SJSA1 (cell line): ENCODE measurements at regions not wholly inside any gene's neighbourhood (a gene's known extent, or its start where the extent isn't known, plus 50 kb on each side); places are given as distances from the start of the nearest gene placed in this dataset.
"Not testable (repeated sequence)": the region's sequence is repeated elsewhere in the genome, so short reads cannot be mapped to it uniquely, and the experiment has no call there.

Source experiments
- DNase-seq, 2 experiments: peaks; one replicate each; pipeline ENCODE4 v3.0.0-alpha.2; 2015 to 2020; ENCODE audit warnings: low spot score in 2 of 2, low read depth in 1 of 2
- H3K27ac ChIP-seq: fragments of 250-450 bp; sonication (Bioruptor Pico); 2 replicates; pipeline ENCODE4 v1.5.1; 2020; ENCODE audit warnings: mild to moderate bottlenecking, moderate library complexity
- H3K27me3 ChIP-seq: fragments of 250-450 bp; sonication (Bioruptor Pico); replicated peaks from 2 replicates; pipeline ENCODE4 v1.5.1; 2020; ENCODE audit warnings: mild to moderate bottlenecking, moderate library complexity
- H3K36me3 ChIP-seq: fragments of 250-450 bp; sonication (Bioruptor Pico); 2 replicates; pipeline ENCODE4 v1.5.1; 2020; ENCODE audit warnings: mild to moderate bottlenecking
- H3K4me1 ChIP-seq: fragments of 250-450 bp; sonication (Bioruptor Pico); replicated peaks from 2 replicates; pipeline ENCODE4 v1.6.1; 2021; ENCODE audit warnings: mild to moderate bottlenecking
- H3K4me3 ChIP-seq: fragments of 250-450 bp; sonication (Bioruptor Pico); 2 replicates; pipeline ENCODE4 v1.5.1; 2020; ENCODE audit warnings: mild to moderate bottlenecking
- H3K9me3 ChIP-seq: fragments of 250-450 bp; sonication (Bioruptor Pico); replicated peaks from 2 replicates; pipeline ENCODE4 v1.5.1; 2020; ENCODE audit warnings: mild to moderate bottlenecking

GRCh38 chr4:171542640-171543039 is 270.6 kb upstream of the GALNTL6 start:
- Histone ChIP-seq H3K27me3 (no peaks in the 10 kb centered on the region), H3K36me3 (no peaks in the 10 kb centered on the region), H3K27ac (no peak overlapping the region)

GRCh38 chr4:171538601-171539100 is 274.6 kb upstream of the GALNTL6 start:
- Histone ChIP-seq H3K9me3 (no peaks in the 10 kb centered on the region), H3K4me3 (no peak overlapping the region), H3K36me3 (no peaks in the 10 kb centered on the region), H3K4me1 (no peaks in the 10 kb centered on the region), H3K27ac (no peak overlapping the region), H3K27me3 (no peaks in the 10 kb centered on the region)
- no peak for DNase-seq

More at GRCh38 chr4:171542640-171543039, 270.6 kb upstream of the GALNTL6 start:
- Histone ChIP-seq H3K4me3 (no peak overlapping the region), H3K4me1 (no peaks in the 10 kb centered on the region), H3K9me3 (no peaks in the 10 kb centered on the region)
- no peak for DNase-seq

GRCh38 chr4:171534391-171534790 is 278.8 kb upstream of the GALNTL6 start:
- Histone ChIP-seq H3K4me3 (no peak overlapping the region), H3K4me1 (no peaks in the 10 kb centered on the region), H3K27ac (no peak overlapping the region), H3K36me3 (no peaks in the 10 kb centered on the region), H3K27me3 (no peaks in the 10 kb centered on the region), H3K9me3 (no peaks in the 10 kb centered on the region)
- no peak for DNase-seq

GRCh38 chr4:171532968-171533367 is 280.2 kb upstream of the GALNTL6 start:
- Histone ChIP-seq H3K27me3 (no peaks in the 10 kb centered on the region), H3K4me1 (no peaks in the 10 kb centered on the region), H3K27ac (no peak overlapping the region), H3K4me3 (no peak overlapping the region), H3K36me3 (no peaks in the 10 kb centered on the region), H3K9me3 (no peaks in the 10 kb centered on the region)
- no peak for DNase-seq

GRCh38 chr4:171524903-171525302 is 288.3 kb upstream of the GALNTL6 start:
- no peak for DNase-seq
- Histone ChIP-seq H3K27me3 (no peaks in the 10 kb centered on the region), H3K4me3 (no peak overlapping the region), H3K4me1 (no peaks in the 10 kb centered on the region), H3K9me3 (no peaks in the 10 kb centered on the region), H3K36me3 (no peaks in the 10 kb centered on the region), H3K27ac (no peak overlapping the region)

GRCh38 chr4:171521726-171522125 is 291.5 kb upstream of the GALNTL6 start:
- Histone ChIP-seq H3K4me1 (no peaks in the 10 kb centered on the region), H3K27ac (no peak overlapping the region), H3K36me3 (no peaks in the 10 kb centered on the region), H3K9me3 (no peaks in the 10 kb centered on the region), H3K27me3 (no peaks in the 10 kb centered on the region), H3K4me3 (no peak overlapping the region)
- DNase-seq, result no peak

GRCh38 chr4:171519457-171519856 is 293.7 kb upstream of the GALNTL6 start:
- Histone ChIP-seq H3K27me3 (no peaks in the 10 kb centered on the region), H3K4me3 (no peak overlapping the region), H3K36me3 (no peaks in the 10 kb centered on the region), H3K9me3 (no peaks in the 10 kb centered on the region), H3K27ac (no peak overlapping the region), H3K4me1 (no peaks in the 10 kb centered on the region)
- DNase-seq, result no peak

- Histone ChIP-seq H3K27me3 (no peaks in the 10 kb centered on the region), H3K9me3 (no peaks in the 10 kb centered on the region), H3K36me3 (no peaks in the 10 kb centered on the region), H3K4me1 (no peaks in the 10 kb centered on the region), H3K27ac (no peak overlapping the region), H3K4me3 (no peak overlapping the region)
- DNase-seq, result no peak
Measured at GRCh38 chr4:171517883-171518282, 295.3 kb upstream of the GALNTL6 start.

GRCh38 chr4:171516694-171517093 is 296.5 kb upstream of the GALNTL6 start:
- H3K4me1 ChIP-seq, result no peaks in the 10 kb centered on the region
- no peak overlapping the region for H3K27ac ChIP-seq
- DNase-seq, result no peak
- no peaks in the 10 kb centered on the region for H3K36me3 ChIP-seq
- H3K4me3 ChIP-seq, result no peak overlapping the region
- no peaks in the 10 kb centered on the region for H3K27me3 ChIP-seq
- H3K9me3 ChIP-seq, result no peaks in the 10 kb centered on the region

- H3K4me1 ChIP-seq, result no peaks in the 10 kb centered on the region
- no peaks in the 10 kb centered on the region for H3K36me3 ChIP-seq
- H3K9me3 ChIP-seq, result no peaks in the 10 kb centered on the region
- no peaks in the 10 kb centered on the region for H3K27me3 ChIP-seq
- H3K4me3 ChIP-seq, result no peak overlapping the region
- H3K27ac ChIP-seq, result no peak overlapping the region
- no peak for DNase-seq
Measured at GRCh38 chr4:171484681-171485080, 328.5 kb upstream of the GALNTL6 start.

- Histone ChIP-seq H3K36me3 (no peaks in the 10 kb centered on the region), H3K4me3 (no peak overlapping the region), H3K9me3 (no peaks in the 10 kb centered on the region), H3K4me1 (no peaks in the 10 kb centered on the region), H3K27me3 (no peaks in the 10 kb centered on the region), H3K27ac (no peak overlapping the region)
- no peak for DNase-seq
Measured at GRCh38 chr4:171478181-171478580, 335.0 kb upstream of the GALNTL6 start.

- not testable (repeated sequence) for H3K36me3 ChIP-seq, H3K4me1 ChIP-seq, H3K27ac ChIP-seq, H3K4me3 ChIP-seq, DNase-seq, H3K9me3 ChIP-seq, H3K27me3 ChIP-seq
Measured at GRCh38 chr4:171475111-171475510, 338.1 kb upstream of the GALNTL6 start.

- H3K27me3 ChIP-seq, result no peaks in the 10 kb centered on the region
- no peak overlapping the region for H3K27ac ChIP-seq
- no peak for DNase-seq
- no peaks in the 10 kb centered on the region for H3K9me3 ChIP-seq
- no peaks in the 10 kb centered on the region for H3K4me1 ChIP-seq
- no peaks in the 10 kb centered on the region for H3K36me3 ChIP-seq
- no peak overlapping the region for H3K4me3 ChIP-seq
Measured at GRCh38 chr4:171473155-171473554, 340.0 kb upstream of the GALNTL6 start.

- no peak overlapping the region for H3K4me3 ChIP-seq
- H3K9me3 ChIP-seq, result no peaks in the 10 kb centered on the region
- H3K36me3 ChIP-seq, result no peaks in the 10 kb centered on the region
- no peak overlapping the region for H3K27ac ChIP-seq
- H3K4me1 ChIP-seq, result no peaks in the 10 kb centered on the region
- H3K27me3 ChIP-seq, result no peaks in the 10 kb centered on the region
- DNase-seq, result no peak
Measured at GRCh38 chr4:171472230-171472629, 341.0 kb upstream of the GALNTL6 start.

GRCh38 chr4:171464499-171464898 is 348.7 kb upstream of the GALNTL6 start:
- Histone ChIP-seq H3K4me1 (no peaks in the 10 kb centered on the region), H3K9me3 (no peaks in the 10 kb centered on the region), H3K4me3 (no peak overlapping the region), H3K27me3 (no peaks in the 10 kb centered on the region), H3K36me3 (no peaks in the 10 kb centered on the region), H3K27ac (no peak overlapping the region)
- no peak for DNase-seq
